ENCODE measurements at regions not wholly inside any gene's neighbourhood (a gene's known extent, or its start where the extent isn't known, plus 50 kb on each side); places are given as distances from the start of the nearest gene placed in this dataset.

DNA sequence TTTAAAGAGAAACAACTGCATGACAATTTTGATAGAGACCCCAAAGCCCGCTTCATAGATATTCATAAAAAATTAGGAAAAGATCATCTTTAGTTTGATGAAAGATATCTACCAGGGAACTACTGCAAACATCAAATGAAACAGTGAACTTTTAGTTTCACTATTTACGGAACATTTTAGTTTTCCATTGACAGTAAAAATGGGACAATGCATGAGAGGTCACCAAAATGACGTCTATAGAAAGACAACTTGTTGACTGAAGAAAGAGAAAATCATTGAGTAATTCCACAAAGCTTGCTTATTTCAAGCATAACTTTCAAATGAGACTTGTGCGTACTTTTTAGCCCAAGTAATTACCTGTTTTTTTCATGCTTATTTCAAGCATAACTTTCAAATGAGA is 411.4 kb downstream of the HLX start:
- intact Hi-C loops (cut with micrococcal nuclease) = no loop called here

DNA sequence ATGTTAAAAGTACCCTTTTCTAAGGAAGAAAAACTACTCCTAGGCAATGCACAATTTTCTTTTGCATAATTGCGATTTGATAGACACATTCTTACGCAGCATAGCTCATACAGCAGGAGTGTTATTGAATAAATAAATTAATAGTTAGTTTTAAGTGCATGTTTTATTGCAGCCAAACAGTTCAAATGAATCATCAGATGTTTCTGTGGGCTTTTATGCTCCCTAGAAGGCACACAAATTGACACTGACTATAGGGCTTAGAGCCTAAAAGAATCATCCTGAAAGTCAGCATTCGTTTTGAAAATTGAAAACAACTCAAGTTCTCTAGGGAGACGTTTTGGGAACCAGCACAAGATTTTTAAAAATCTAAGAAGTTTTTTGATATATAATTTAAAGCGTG is 411.9 kb downstream of the HLX start:
- intact Hi-C loops (cut with micrococcal nuclease) = no loop called here

DNA sequence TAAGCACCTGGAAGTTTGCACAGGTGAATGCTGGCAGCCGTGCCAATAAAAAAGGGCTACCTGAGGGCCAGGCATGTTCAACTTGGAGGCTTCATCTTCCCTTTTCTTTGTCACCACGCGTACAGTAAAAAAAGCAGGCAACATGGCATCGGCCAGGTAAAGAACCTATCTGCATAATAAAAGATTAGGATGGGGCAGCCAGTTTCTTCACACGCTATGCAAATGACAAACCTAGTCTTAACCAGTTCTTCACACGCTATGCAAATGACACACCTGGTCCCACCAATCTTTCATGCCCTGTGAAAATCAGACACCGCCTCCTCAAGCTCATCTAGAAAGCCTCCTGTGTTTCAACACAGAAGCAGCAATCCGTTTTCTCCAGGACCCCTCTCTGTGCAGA is 413.4 kb downstream of the HLX start:
- intact Hi-C loops (cut with micrococcal nuclease) = no loop called here

DNA sequence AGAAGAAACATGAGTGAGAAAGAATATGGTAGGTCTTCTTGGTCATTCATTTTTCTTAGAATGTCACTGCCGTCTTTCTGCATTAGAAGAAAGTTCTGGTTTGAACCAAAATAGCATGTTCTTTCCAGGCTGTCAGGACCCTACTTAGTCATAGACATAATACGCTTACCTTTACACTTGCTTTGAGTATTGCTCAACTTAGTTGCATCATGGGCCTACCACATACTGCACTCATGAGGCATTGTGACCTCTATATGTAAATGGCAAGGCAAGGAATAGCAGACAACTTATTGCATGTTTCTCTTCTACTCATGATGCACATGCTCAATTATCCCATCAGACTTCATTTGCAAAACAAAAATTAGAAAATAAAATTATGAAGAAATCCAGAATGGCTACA is 415.0 kb downstream of the HLX start:
- intact Hi-C loops (cut with micrococcal nuclease) = no loop called here

DNA sequence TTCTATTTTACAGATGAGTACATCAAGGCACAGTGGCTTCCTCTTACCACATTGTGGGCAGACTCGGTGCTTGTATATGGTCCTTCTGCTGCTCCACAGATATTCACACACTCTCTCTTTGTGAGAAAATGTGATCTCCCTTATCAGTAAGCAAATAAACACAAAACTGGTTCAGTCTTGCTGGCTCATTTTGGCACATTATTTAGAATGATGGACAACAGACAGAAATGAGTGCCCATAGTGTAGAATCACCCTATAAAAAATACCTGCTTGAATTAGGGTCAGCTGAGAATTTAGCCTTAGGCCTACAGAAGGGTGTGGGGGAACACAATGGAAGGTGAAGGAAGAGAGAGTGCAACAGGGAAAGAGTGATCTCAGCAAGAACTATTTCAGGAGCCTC is 423.1 kb downstream of the HLX start:
- intact Hi-C loops (cut with micrococcal nuclease) = no loop called here

DNA sequence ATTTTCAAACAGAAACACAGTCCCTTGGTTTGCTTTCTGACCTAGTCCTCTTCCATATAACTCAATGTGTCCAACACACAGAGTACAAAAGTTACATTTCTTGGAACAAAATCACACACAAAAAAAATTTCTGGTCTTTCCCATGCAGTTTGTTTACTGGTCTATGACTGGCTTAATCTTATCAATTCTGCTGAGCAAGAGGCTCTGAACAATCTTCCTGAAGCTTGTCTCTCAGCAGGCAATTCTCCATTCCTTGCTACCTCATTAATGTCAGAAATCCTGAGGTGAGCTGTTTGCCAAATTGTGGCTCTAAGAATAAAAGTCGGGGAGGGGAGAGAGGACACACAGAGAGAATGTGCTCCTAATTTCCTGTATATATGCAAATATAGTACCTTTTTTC is 423.6 kb downstream of the HLX start:
- intact Hi-C loops (cut with micrococcal nuclease) = no loop called here

DNA sequence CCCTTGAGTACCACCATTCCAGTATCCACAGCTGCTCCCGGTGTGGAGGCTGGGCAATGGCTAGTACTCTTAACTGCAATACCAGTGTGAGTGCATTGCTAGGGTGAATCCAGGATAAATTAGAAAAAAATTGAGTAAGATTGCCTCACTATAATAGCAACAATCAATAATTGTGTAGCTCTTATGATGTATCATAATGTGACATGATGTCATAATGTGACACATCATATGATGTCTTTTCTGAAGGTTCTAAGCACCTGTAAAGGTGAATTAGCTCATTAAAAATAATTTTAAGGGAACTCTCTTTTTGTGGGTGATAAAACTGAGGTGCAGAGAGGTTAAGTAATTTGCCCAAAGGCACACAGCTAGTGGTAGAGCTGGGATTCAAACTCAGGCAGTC is 424.4 kb downstream of the HLX start:
- intact Hi-C loops (cut with micrococcal nuclease) = no loop called here

DNA sequence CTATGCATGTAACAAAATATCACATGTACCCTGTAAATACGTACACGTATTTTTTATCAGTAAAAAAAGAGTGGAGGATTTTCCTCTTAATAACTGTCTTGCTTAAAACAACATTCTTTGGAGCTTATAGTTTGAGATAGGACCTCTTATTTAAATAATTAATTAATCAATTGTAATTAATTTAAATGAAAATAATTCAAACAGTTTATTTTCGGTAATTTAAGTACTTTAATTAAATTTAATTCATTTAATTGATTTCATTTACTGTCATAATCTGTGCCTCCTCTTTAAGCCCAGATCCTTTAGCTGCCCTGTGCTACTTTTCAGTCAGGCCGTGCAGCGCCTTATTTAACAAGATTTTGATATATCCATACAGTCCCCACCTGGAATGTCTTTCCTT is 427.0 kb downstream of the HLX start:
- intact Hi-C loops (cut with micrococcal nuclease) = no loop called here

DNA sequence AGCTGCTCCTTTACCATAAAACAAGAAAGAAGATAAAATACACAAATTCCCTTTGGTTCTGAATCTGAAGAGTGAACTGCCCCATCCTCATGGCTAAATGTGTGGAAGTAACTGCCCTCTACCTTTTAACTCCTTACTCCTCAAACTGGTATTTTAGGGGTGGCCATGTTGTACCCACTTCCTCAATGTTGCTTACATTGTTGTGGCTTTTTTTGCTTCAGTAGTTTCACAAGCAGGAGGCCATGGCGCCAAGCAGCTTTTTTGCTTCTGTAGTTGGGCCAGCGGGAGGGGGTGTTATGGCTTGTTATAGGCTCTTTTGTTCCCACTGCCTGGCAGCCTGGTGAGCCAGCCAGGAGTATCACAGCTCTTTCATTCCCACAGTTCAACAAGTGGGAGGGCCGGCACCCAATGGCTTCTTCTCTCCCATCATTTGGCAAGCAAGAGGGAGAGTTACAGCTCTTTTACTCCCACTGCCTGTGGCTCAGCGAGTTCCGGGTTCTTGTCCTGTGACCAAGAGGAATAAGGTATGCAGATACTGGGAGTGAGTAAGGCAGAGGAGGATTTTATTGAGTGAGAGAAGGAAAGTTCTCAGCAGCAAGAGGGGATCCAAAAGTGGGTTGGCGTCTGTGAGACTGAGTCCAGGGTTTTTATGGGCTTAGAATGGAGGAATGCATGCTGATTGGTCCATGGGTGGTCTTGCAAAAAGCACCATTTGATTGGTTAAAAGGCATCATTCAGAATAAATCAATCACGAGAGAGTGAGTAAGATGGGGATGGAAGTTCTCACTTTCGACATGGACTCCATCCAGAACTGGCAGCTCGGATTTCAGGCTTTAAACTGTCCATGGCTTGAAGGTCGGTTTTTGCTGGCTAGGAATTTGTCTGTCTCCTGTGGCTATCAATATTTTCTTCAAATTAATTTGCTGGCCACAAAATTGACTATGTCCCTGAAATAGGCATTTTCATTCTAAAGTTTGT is 429.6 kb downstream of the HLX start:
- intact Hi-C loops (cut with micrococcal nuclease) = no loop called here

DNA sequence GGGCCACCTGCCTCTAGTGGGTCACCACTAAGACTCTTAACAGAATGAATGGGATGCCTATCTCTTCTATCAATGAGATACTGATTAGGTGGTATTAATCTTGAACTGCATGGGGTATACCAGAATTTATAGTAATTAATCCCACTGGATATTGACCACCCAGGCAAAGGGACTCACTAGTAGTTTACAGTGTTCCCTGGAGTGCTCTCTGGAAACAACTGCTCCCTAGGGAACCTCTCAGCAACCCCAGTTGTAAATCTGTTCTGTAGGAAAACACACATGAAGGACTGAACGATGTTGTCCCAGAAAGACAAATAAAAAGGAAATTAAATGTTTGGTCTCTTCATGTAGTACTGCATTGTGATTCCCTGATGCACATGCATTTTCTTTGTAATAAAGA is 430.5 kb downstream of the HLX start:
- intact Hi-C loops (cut with micrococcal nuclease) = no loop called here

DNA sequence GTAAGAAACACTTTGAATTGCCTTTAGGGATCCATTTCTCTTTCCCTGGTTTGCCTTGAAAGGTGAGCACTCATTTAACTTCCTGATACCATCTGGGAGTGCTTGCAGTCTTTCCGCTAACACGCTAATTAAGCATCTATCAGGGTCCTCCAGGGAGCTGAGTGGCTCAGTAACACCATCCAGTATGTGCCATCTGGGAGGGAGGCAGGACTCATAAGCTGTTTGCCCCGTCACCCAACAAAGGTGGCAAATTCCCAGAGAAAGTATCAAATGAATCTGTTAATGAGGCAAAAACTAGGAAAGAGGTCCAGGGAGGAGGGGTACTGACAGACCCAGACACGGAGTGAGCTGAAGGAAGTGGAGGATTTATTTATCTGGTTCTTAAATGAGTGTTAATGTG is 430.9 kb downstream of the HLX start:
- intact Hi-C loops (cut with micrococcal nuclease) = no loop called here

DNA sequence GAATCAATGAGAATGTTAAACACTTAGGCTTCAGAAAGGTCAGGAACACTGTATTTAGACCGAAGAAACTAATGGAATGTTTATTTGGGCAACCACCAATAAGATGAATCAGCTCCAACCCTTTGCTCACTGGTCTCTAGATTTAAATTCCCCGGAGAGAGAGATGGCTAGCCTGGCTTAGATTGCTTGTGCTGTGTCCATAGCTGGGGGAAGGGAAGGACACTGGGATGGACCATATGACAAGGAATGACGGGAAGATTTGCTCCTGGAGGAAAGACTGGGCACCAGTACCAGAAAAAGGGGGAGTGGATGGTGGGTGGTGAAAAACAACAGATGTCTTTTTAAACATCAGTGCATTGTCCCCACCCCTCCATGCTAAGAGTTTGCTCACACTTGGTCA is 426.6 kb downstream of the DUSP10 start:
- intact Hi-C loops (cut with micrococcal nuclease) = no loop called here

DNA sequence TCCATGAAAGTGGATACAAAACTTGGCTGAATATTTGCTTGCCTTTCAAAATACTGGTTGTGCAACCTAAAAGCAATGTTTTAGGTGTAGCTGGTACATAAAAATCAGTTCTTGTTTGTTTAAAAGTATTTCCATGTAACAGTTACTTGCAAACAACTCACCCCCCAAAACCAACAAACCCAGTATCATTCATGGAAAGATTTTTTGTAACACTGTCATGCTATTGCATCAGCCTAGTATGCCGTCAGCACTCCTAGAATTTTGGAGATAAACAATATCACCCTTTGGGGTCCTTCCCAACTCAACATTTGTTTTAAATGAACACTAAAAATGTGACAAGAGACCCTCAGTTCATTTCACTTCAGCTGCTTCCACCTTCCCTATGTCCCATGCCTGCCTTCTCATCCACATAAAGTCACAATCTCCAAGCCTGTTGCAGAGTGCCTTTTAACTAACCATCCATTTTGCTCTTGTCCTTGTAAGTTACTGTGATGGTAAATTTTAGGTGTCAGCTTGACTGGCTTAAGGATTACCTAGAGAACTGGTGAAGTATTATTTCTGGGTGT is 425.3 kb downstream of the DUSP10 start:
- intact Hi-C loops (cut with micrococcal nuclease) = no loop called here

DNA sequence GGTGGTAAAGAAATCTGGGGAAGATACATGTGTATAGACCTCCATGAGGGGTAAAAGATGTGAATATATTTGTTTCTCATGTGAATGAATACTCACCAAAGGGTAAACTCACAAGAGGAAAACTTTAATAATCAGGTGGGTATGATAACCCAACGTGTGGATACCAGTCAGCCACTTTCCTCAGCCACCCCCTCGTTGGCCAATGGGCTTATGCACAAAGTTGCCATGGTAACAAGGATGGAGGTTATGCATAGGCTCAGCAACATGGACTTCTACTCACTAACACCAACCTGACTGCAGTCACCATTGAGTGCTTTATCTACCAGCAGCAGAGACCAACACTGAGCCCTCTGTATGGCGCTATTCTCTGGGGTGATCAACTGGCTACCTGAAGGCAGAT is 424.4 kb downstream of the DUSP10 start:
- intact Hi-C loops (cut with micrococcal nuclease) = no loop called here

DNA sequence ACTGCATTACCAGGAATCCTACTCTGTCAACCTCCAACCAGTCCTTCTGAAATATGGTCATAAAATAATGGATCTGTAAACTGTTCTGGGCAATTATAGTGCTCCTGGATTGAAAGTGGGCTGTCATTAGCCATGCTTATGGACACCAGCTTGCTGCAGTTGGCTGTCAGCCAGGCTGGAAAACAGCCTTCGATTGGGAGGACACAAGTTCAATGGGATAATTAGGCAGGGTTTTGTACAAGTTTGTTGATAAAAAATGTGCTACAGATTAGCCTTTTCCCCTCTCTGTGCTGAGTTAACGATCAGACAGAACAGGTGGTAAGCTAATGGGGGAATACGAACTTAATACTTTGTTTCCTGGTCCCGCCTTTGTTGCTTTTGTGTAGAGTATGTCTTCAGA is 413.9 kb downstream of the DUSP10 start:
- intact Hi-C loops (cut with micrococcal nuclease) = no loop called here

DNA sequence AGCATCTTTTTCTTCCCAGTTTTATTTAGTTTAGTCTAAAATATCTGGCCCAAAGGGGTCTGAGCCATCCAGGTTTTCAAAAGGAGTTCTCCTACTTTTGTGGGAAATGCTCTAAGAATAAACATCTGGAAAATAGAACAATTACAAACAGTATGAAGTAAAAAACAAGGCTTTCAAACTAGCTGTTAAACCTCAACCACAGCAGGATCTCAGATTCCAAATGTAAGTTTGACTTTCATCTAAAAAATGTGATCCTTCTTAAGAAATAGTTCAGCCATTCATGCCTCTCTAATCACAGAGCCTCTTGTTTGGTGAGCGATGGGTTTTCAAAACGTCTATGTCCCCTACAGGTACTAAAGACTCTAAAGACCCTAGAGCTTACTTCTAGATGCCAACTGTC is 413.5 kb downstream of the DUSP10 start:
- intact Hi-C loops (cut with micrococcal nuclease) = no loop called here

DNA sequence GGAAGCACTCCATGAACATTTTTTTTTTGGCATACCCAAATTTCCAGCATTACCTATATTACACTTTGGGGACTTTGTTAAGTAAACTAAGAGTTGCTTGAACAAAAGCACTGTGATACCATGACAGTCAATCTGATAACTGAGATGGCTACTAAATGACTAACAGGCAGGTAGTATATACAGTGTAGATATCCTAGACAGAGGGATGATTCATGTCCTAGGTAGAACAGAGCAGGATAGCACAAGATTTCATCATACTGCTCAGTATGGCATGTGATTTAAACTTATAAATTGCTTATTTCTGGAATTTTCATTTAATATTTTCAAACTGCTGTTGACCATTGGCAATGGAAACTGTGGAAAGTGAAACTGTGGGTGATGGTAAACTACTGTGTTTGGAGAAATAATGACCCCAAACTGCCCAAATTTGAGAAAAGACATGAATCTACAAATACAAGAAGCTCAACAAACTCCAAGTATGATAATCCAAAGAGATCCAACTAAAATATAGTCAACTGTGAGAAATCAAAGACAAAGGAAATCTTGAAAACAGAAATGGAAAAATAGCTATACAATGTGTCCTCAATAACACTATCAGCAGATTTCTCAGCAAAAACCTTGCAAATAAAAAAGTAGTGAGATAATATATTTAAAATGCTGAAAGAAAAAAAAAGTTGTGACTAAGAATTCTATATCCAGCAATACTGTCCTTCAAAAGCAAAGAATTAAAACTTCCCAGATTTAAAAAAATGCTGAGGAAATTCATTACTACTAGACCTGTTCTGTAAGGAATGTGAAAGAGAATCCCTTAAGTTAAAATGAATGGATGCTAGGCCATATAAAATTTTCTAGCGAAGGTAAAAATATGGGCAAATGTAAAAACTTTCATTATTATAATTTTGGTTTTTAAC is 410.4 kb downstream of the DUSP10 start:
- intact Hi-C loops (cut with micrococcal nuclease) = no loop called here

DNA sequence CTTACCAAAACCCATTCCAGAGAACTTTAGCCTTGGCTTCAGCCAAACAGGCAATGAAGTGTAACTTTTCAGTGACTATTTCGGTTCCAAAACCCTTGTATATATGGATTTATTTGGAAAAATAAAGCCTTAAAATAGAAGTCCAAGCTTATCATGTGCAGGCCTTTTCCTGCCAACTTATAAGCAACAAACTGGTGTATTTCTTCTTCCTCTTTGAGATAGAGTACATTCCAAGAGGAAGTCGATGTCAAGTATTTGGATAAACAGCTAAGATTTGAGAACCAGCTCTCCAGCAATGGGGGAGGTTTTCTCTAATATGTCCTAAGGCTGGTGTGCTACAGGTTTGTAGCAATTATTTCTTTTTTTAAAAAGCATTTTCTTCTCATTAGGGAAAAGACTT is 407.8 kb downstream of the DUSP10 start:
- intact Hi-C loops (cut with micrococcal nuclease) = no loop called here

DNA sequence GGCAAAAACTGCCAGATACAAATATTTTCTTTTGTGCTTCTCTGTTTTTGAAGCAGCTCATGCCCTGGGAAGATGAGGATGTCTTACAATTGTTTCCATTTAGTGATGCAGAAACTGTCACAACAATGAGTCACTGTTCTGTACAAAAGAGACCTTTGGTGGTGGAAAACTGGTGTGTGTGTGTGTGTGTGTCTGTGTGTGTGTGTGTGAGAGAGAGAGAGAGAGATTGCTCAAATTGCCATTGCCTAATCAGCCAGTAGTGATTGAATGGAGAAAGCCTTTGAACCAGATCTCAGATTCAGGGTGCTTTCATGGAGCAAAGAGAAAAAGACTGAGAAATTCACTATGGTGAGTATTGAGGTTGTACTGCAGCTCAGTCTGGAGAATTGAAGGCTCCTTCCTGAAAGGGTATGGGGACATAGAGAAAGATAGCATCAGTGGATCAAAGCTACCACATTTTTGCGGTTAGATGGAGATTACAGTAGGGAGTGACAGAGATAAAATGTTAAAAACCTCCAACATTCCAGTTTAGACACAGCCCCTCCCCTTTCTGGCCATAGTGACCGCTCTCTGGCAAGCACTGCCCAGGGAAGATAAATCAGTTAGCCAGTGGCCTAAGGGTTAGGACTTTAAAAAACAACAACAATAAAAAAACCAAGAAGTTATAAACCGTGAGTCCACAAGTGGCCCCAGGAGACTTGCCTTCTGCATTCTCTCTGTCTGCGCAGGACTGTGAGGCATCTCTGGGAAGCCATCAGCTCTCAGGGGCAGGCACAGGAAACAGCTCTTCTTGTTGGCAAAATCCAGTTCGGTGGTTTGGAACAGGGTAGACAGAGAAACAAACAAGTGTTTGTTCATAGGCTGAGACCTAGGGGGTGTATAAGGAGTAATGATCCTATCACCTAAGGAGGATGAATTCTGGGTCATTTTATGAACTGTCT is 406.5 kb downstream of the DUSP10 start:
- intact Hi-C loops (cut with micrococcal nuclease) = no loop called here

DNA sequence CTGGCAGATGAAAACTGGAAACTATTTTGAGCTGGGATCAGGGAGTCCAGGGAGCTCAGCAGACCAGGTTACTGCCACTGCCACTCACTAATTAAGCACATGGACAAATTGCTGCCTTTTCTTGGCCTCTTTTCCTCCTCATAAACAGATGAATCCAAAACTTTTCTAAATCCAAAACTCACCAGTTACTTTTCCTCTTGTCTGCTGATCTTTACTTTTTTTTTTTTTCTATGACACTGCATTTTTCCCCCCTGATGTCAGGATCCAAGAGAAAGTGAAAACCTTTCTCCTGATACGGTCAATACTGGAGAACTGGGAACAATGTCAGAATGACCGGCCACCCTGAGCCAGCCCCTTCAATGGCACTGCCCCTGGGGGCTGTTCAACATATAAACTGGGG is 405.8 kb downstream of the DUSP10 start:
- intact Hi-C loops (cut with micrococcal nuclease) = no loop called here

DNA sequence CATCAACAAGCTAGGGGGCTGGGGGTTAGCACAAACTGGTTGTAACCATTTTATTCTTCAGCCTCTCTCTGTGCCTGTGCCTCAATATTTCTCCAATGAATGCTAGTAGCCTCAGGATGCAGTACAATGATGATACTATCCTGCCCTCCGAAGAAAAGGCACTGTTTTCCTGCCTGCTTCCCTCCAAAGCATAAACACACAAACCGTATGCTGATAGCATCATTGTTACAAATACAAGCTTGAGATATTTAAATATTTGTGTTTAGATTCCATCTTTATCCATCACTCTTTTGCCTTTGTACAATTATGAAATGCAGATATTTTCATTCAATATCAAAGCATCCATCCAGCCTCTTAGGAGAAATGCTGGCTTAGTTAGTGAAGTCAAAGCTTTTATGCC is 404.8 kb downstream of the DUSP10 start:
- intact Hi-C loops (cut with micrococcal nuclease) = no loop called here
